Left hindlimb (tissue), 1 donor: ENCODE measurements at regions not wholly inside any gene's neighbourhood (a gene's known extent, or its start where the extent isn't known, plus 50 kb on each side); places are given as distances from the start of the nearest gene placed in this dataset.
A peak's percentile ranks its signal among the peaks of the same experiment; 100 is the strongest.
"Not testable (repeated sequence)": the region's sequence is repeated elsewhere in the genome, so short reads cannot be mapped to it uniquely, and the experiment has no call there.

Experiments used
- DNase-seq: peaks from one replicate; pipeline ENCODE4 v3.0.0-alpha.2; 2018

DNA sequence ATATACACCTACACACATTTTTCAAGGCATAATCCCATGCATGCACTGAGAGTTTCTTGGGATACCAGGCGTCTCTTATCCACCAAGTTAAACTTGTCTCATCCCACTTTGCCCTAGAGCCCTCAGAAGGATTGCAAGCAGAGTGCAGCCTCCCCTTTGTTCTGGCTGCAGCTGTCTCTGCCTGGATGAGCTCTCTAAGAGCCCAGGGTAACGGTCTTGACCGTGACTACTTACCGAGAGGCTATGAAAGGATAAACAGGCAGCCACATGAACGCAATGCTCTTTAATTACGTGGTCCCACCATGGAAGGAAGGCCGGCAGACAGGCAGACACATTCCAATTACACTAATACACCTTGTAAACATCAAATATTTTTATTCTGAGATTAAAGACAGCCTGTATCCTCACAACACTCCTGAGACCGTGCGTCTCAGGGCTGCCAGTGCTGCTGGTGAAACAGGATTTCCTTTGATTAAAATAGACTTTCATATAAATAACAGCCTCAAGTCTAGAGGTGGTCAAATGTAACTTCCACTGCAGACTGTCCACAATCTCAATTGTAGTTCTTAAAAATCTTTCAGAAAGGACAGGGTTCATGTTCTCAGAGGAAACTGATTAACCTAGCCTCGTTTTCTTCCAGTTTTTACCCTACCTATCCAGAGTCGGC lies 210.0 kb upstream of the PRDM1 start:
- DNase-seq, result no peak

DNA sequence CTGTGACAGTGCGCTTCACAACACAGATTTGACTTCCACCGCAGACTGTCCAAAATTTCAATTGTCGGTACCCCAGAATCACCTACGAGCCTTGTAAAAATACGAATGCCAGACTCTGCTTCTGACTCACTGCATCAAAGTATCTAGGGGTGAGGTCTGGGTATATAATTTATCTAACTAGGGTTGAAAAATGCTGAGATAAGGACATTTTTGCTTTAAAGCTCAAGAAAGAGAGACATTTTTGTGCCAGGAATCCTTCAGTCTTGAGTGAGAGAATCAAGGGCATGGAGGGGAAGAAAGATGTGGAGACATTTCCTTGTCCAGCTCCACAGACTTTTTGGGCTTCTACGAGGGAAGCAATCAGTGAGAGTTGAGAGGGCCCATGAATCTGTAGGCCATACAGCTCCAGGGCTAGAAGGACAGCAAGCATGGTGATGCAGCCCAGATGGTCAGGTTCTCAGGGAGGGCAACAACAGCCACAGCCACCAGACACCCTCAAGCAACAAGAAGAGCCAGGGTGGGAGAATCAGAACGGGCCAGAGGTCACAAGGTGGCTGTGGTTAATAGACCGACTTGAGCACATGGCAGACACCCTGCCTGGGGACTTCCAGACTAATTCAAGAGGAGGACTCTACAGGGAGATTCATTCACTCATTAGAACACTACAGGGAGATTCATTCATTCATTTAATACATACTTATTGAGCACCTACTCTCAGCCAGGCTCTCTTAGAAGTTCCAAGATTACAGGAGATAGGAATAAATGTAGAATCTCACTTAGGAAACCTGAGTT lies 211.1 kb upstream of the PRDM1 start:
- DNase-seq, result no peak

DNA sequence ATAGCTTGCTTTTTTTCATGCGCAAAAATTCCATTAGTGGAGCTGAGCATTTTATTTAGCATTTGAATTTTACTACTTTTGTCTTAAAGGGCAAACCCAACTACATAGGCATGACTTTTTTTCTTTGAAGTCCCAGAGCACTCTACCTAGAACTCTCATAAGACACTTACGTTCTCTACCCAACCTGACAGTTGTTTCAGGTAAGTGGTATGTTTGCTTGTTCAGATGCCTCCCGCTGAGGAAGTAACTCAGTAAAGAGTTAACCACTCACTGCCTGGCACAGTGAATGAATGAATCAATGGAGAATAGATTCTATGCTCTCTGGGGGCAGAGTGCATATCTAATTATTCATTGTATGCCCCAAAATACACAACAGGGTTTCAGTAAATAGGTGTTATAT lies 212.3 kb upstream of the PRDM1 start:
- no peak for DNase-seq

DNA sequence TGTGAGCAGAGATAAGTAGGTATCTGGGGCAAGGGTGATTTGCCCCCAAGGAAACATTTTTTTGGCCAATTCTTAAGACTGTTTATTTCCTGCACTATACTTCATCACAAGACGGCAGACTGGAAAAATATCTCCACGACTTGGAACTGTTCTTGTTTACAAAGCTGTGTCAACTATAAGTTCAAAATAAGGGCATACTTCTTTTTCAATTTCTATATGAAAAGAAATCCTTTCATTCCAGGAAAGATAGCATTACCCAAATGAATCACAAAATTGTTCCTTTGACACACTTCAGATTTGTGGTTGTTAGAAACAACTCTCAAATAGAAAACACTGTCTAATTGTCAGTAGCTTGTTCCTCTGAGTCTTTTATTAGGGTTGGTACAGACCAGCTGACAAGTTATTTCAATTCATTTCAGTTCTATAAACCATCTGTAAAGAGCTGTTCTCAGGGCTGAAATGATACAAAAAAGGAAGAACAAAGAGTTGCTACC lies 212.9 kb upstream of the PRDM1 start:
- DNase-seq, result no peak

DNA sequence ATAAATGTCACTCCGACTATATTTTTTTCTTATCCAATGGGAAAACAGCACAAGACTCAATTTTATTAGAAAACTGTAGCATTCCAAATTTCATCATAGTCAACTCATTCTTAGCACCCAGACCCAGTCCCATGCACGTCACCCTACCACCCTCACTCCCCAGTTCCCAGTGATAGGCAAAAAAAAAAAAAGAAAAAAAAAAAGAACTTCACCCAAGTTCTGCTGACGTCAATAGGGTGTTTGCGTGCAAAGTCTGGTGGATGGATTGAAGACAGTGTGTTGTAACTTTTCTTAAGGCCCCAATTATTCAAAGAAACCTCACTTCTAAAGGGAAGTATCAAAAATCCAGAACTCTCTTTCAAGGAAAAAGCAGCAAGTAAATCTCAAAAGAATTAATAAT lies 213.9 kb upstream of the PRDM1 start:
- DNase-seq, result no peak

DNA sequence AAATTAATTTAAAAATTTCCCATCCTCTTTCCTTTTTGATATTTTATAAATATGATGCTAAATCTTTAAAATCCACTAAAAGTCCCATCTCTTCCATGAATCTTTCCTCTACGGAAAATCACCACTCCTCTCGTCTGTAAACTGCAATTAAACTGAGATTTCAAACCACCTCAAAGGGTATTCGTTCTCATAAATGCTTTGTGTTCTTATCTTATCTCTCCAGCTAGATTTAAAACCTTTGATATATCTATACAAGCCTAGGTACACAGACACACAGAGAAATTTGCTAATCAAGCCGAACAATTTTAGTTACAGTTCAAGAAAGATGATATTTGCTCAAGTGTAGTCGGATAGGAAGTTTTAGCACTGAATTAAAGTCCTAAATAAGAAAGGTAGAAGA lies 214.6 kb upstream of the PRDM1 start:
- DNase-seq, result no peak

DNA sequence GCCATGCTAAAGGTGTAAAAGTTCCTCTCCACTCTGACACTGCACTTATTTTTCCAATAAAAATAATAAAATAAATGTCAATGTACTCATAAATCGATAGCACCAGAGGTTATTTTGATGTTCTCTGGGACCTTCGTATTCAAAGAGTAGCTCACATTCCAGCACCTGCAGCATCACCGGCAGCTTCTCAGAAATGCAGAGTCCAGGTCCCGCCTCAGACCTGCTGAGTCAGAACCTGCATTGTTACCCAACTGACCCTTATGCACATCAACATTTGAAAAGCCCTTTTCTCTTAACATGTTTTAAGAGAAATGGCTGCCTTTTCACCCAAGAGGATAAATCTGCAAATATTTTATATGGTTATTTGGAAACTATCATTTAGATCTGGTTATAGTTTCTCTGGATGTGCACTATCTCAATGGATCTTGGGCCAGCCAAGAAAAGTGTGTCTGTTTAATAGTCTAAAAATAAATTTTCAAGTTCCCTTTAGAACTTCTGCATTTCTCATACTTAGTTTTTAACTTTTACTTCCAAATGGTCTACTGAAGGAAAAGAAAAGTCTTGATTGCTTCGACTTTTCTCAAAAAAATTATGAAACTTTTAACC lies 216.2 kb upstream of the PRDM1 start:
- DNase-seq, result no peak

DNA sequence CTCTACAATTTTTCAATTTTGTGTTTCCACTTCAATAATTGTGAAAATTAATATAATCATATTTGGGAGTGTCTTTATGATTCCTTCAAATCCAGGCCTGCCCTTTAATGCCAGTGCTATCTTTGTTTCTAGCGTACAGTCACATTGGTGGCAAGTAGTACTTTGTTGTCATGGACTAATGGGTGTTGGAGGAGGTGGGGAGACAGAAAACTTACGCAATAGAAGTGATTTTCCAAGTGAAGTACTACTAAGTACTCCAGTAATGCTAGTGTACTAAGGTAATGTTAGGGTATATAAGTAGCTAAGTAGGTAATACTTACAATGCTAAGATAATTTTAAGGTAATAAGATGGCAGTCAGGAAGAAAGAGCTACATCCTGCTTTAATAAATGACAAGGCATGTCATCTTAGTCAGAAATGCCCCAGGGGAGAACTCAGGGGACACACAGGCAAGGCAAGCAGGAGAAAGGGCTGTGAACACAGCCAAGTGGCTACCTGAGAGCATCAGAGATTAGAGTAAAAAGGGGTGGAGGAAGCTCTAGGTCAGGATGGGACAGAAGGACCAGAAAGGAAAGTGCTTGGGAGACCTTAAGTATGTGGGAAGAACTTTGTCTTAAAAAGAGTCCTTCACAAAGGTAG lies 217.2 kb upstream of the PRDM1 start:
- DNase-seq, result no peak

DNA sequence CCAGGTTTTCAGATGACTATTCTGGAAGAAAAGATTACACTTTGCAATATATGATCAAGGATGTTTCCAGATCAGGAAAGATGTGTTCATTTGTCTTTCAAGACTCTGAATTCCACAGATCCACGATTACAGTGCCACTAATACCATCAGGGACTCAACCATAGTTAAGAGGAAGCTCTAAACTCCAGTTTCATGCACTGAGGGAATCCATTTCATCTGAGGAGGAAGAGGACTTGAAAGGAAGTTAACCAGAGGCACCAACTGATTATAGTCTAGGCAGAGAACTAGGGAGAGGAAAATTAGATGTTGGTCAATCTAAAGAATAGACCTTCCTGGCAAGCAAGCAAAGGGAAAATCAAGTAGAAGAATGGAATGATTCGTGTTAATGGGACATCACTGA lies 218.3 kb upstream of the PRDM1 start:
- DNase-seq, result no peak

DNA sequence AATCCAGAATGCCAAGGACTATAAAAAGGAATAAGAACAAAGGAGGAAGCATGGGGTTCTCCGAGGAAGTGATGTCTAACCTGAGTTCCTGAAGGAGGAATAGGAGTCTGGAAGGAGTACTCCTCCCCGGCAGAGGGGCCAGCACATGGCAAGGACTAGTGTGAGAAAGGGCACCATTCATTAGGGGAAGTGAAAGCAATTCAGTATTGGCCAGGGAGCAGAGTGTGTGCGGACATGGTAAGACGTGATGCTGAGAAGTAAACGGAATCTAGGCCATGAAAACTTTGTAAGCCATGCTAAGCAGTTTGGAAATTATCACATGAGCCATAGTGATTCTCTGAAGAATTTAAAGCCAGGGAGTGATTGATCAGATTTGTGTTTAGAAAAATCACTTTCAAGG lies 218.9 kb upstream of the PRDM1 start:
- DNase-seq, result no peak

DNA sequence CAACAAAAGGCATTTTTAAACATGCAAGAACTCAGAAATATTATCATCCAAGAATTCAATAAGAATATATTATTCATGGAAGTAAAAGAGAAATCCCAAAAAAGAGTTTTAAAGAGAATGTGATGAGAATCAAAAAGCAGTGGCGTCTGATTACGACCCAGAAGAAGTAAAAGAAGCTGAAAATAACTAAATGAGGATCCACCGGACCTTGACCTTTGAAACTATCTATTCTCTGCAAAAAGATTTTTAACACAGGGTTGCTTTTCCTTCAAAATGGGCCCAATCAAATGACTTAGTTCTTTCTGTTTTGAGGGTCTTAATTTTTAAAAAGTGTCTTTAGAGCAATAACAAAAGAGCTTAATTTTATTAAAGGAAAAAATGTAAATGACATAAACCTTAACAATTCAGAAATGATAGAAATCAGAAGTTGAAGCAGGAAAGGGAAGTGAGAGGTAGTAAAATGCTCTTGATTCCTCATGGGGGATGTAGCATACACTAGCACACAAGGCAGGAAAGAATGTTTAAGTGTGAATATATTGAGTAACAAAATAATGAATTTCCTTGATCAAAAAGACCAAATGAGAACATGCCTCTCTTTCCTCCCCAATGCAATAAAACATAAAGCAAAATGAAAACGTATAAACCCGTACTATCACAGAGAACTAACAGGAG lies 223.1 kb upstream of the PRDM1 start:
- no peak for DNase-seq

DNA sequence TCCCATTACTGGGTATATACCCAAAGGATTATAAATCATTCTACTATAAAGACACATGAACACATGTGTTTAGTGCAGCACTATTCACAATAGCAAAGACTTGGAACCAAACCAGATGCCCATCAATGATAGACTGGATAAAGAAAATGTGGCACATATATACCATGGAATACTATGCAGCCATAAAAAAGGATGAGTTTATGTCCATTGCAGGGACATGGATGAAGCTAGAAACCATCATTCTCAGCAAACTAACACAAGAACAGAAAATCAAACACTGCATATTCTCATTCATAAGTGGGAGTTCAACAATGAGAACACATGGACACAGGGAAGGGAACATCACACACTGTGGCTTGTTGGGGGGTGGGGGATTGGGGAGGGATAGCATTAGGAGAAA lies 225.2 kb upstream of the PRDM1 start:
- DNase-seq, result not testable (repeated sequence)

DNA sequence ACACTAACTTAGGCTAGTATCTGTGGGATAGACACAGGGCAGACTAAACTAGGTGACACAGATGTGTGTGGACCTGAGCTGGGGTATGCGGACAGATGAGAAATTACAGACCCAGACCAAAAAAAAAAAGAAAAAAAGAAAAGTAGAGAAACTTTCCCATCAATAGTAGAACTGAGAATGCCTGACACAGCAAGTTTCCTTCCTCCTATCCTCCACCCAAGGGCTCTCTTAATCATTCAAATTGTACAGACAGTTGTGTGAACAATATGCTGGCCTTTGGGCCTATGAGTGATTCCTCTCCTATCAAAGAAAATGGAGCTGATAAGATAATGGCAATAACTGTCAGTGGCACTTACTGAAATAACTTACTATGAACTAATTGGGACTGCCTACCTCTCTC lies 226.7 kb upstream of the PRDM1 start:
- DNase-seq, result no peak

DNA sequence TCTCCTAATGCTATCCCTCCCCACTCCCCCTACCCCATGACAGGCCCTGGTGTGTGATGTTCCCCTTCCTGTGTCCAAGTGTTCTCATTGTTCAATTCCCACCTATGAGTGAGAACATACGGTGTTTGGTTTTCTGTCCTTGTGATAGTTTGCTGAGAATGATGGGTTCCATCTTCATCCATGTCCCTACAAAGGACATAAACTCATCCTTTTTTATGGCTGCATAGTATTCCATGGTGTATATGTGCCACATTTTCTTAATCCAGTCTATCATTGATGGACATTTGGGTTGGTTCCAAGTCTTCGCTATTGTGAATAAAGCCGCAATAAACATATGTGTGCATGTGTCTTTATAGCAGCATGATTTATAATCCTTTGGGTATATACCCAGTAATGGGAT lies 227.5 kb upstream of the PRDM1 start:
- not testable (repeated sequence) for DNase-seq

DNA sequence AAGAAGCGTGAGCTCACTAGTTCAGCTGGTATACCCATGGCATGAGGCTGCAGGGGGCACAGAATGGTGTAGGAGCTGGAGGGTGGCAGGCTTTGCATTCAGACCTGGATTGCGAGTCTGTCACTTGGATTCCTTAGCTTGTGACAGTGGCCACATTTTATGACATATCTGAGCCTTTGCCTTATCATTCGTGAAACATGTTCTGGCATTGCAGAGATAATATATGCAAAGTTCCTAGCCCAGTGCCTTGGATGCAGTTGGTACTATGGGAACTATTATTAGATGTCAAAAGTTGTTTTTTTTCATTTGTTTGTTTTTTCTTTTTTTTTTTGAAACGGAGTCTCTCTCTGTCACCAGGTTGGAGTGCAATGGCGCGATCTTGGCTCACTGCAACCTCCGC lies 230.7 kb upstream of the PRDM1 start:
- no peak for DNase-seq

DNA sequence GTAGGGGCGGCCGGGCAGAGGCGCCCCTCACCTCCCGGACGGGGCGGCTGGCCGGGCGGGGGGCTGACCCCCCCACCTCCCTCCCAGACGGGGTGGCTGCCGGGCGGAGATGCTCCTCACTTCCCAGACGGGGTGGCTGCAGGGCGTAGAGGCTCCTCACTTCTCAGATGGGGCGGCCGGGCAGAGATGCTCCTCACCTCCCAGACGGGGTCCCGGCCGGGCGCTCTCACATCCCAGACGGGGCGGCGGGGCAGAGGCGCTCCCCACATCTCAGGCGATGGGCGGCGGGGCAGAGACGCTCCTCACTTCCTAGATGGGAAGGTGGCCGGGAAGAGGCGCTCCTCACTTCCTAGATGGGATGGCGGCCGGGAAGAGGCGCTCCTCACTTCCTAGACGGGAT lies 232.2 kb upstream of the PRDM1 start:
- DNase-seq, result not testable (repeated sequence)

DNA sequence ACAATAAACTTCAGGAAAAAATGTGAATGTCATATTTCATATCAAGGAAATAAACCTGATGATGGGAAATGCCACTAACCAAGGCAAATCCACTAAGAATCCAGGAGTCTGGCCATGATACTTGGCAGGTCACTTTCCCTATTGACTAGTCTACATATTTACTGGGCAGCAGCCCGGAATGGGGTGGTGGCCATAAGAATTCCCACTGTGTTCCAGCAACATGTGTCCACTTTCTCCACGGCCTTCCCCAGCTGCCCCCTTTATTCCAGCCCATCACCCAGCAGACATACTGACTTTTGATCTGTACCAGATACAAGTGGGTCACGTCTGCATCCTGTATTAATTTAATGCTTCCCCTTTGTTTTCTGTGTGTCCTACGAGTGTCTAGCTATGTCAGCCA lies 234.5 kb upstream of the PRDM1 start:
- DNase-seq, result no peak

DNA sequence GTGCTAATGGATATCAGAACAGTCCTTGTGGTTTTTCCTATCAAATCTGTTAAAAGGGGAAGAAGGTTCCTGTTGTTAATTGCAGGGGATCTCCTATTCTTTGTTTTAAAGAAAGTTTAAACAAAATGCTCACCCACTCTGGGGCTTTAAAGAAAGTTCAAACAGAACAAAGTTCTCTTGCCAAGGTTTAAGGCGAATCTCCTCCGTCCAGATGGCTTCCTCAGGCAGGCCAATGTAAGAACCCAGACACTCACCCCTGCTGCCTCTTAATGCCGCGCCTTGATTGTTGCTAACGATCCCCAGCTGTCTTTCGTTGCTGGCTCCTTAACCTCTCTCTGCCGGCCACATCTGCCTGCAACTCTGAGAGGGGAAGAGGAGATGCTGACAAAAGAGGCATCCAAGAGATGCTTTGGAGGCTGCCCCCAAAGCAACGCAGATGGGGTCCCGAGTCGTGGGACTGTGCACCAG lies 235.0 kb upstream of the PRDM1 start:
- peak; percentile 53 for DNase-seq

DNA sequence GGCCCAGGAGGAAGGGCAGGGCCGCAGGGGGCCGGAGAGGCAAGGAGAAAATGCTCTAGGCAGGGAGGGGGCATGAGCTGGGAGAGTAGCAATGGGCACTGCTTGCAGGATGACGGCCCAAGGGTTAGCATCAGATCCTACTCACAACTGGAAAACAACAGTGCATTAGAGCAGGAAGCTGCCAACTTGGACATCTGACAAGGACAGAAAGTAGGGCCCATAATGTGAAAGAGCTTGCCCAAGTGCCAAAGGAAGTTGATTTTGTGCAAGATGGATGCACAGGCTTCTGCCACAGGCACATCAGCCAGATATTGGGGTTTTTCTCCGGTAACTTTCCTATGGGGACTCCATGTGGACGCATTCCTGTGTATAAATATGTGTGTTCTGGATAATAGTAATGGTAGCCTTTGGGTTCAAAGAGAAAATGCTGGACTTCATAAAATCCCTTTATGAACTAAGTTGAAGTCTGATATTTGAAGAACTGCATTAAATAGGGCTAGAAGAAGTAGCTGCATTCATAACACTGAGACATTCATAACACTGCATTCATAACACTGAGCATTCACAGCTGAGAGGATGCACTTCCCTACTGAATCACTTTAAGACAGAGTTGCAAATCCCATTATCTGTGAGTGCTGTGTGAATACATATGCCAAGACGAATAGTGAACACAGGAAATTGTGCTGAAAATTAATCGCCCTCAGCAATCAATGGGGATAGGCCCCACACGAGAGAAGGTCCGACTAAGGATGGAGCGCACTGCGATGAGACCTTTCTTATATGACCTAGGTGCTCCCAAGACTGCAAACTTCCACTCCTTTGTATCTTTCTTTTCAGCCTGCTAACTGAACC lies 235.6 kb upstream of the PRDM1 start:
- no peak for DNase-seq

DNA sequence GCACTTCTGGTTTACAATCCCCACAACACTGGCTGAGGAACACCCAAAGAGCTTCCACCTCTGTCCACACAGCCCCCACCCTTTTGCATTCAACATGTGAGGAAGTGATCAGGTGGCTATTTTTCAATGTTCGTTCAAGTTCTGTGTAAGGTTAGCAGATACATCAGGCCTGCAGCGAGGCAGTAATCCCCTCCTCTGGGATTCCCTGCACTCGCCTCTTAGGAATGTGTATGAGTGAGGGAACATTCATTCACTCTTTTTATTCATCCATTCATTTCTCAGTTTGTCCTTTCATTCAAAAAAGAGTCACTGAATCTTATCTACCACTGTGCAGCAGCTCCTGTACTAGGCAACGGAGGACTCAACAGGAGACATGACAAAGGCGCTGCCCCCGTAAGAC lies 236.4 kb upstream of the PRDM1 start:
- DNase-seq, result no peak

DNA sequence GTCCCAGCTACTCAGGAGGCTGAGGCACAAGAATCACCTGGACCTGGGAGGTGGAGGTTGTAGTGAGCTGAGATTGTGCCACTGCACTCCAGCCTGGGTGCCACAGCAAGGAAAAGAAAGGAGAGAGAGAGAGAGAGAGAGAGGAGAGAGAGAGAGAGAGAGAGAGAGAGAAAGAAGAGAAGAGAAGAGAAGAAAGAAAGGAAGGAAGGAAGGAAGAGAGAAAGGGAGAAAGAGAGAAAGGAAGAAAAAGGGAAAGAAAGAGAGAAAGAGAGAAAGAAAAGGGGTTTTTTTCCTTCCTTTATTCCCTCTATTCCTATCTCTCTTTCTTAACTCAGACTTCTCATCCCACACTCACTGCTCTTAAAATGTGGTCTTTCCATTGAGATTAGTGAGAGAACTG lies 238.7 kb upstream of the PRDM1 start:
- no peak for DNase-seq
